ENCODE measurements at regions not wholly inside any gene's neighbourhood (a gene's known extent, or its start where the extent isn't known, plus 50 kb on each side); places are given as distances from the start of the nearest gene placed in this dataset.

- no peak overlapping the region for H3K4me3 ChIP-seq (replicated peaks in 1 of 3)
- H3K27ac ChIP-seq: no peak overlapping the region
- H3K27me3 ChIP-seq: no peaks in the 10 kb centered on the region
- TF ChIP-seq POLR2A (IDR thresholded peaks at IDR 0.05) (no peak), CTCF (IDR thresholded peaks at IDR 0.05) (no peak)
- no peaks in the 10 kb centered on the region for H3K4me1 ChIP-seq
- H3K9me3 ChIP-seq: no peaks in the 10 kb centered on the region
- no peaks in the 10 kb centered on the region for H3K36me3 ChIP-seq
- no peak for DNase-seq
- intact Hi-C loops (cut with DNase I): no loop called here
- 92 to 93% methylated on average over 5 of the region's 5 CpGs for WGBS, 2 donors
Observed at GRCh38 chr9:95816716-95817115, 58.8 kb upstream of the ERCC6L2 start.

GRCh38 chr9:95815961-95816360 is 59.5 kb upstream of the ERCC6L2 start:
- H3K4me1 ChIP-seq: no peaks in the 10 kb centered on the region
- no peak for DNase-seq
- no peak overlapping the region for H3K27ac ChIP-seq
- intact Hi-C loops (cut with DNase I): no loop called here
- H3K36me3 ChIP-seq: no peaks in the 10 kb centered on the region
- no peaks in the 10 kb centered on the region for H3K27me3 ChIP-seq
- H3K4me3 ChIP-seq (replicated peaks in 1 of 3): no peak overlapping the region
- TF ChIP-seq POLR2A (IDR thresholded peaks at IDR 0.05): no peak
- TF ChIP-seq CTCF (IDR thresholded peaks at IDR 0.05): no peak
- H3K9me3 ChIP-seq: no peaks in the 10 kb centered on the region
- whole genome bisulfite sequencing, 2 donors: 82 to 86% methylated on average over 10 to 14 of the region's 17 CpGs

- Histone ChIP-seq H3K4me1 (no peaks in the 10 kb centered on the region), H3K4me3 (replicated peaks in 1 of 3) (no peak overlapping the region), H3K27ac (no peak overlapping the region), H3K27me3 (no peaks in the 10 kb centered on the region), H3K9me3 (no peaks in the 10 kb centered on the region), H3K36me3 (no peaks in the 10 kb centered on the region)
- TF ChIP-seq POLR2A (IDR thresholded peaks at IDR 0.05) (no peak), CTCF (IDR thresholded peaks at IDR 0.05) (no peak)
- DNase-seq: no peak
- 93 to 95% methylated on average over 17 of the region's 17 CpGs for WGBS, 2 donors
- intact Hi-C loops (cut with DNase I): no loop called here
Observed at GRCh38 chr9:95815133-95815532, 60.4 kb upstream of the ERCC6L2 start.

GRCh38 chr9:95813923-95814322 is 61.6 kb upstream of the ERCC6L2 start:
- intact Hi-C loops (cut with DNase I): no loop called here
- no peak for DNase-seq
- no peak for TF ChIP-seq POLR2A (IDR thresholded peaks at IDR 0.05)
- no peak for TF ChIP-seq CTCF (IDR thresholded peaks at IDR 0.05)
- Histone ChIP-seq H3K4me1 (no peaks in the 10 kb centered on the region), H3K36me3 (no peaks in the 10 kb centered on the region), H3K27me3 (no peaks in the 10 kb centered on the region), H3K9me3 (no peaks in the 10 kb centered on the region), H3K4me3 (replicated peaks in 1 of 3) (no peak overlapping the region), H3K27ac (no peak overlapping the region)

- intact Hi-C loops (cut with DNase I): no loop called here
- H3K36me3 ChIP-seq: no peaks in the 10 kb centered on the region
- no peak overlapping the region for H3K27ac ChIP-seq
- H3K4me3 ChIP-seq (replicated peaks in 1 of 3): no peak overlapping the region
- DNase-seq: no peak
- no peaks in the 10 kb centered on the region for H3K27me3 ChIP-seq
- H3K4me1 ChIP-seq: no peaks in the 10 kb centered on the region
- TF ChIP-seq POLR2A (IDR thresholded peaks at IDR 0.05) (no peak), CTCF (IDR thresholded peaks at IDR 0.05) (no peak)
- no peaks in the 10 kb centered on the region for H3K9me3 ChIP-seq
Observed at GRCh38 chr9:95810814-95811213, 64.7 kb upstream of the ERCC6L2 start.
